H9 (cell line): ENCODE measurements at regions not wholly inside any gene's neighbourhood (a gene's known extent, or its start where the extent isn't known, plus 50 kb on each side); places are given as distances from the start of the nearest gene placed in this dataset.

Source experiments
- DNase-seq: peaks from one replicate; pipeline ENCODE4 v3.0.0-alpha.2; 2017
- H2AFZ ChIP-seq: one replicate; pipeline ENCODE4 v1.6.1; 2013; ENCODE audit warnings: mild to moderate bottlenecking, low read length, control low read depth, moderate library complexity
- H2AK5ac ChIP-seq: 2 replicates; pipeline ENCODE4 v1.6.1; 2013; ENCODE audit warnings: low read length, control low read depth, mixed read lengths; ENCODE audit not compliant: insufficient read length
- H2BK120ac ChIP-seq: one replicate; pipeline ENCODE4 v1.6.1; 2013; ENCODE audit warnings: low read depth, mild to moderate bottlenecking, low read length, control low read depth, inconsistent platforms; ENCODE audit not compliant: poor library complexity, severe bottlenecking
- H2BK12ac ChIP-seq: 2 replicates; pipeline ENCODE4 v1.6.1; 2013; ENCODE audit warnings: low read length, control low read depth, mixed read lengths, low read depth; ENCODE audit not compliant: insufficient read length
- H2BK15ac ChIP-seq: 2 replicates; pipeline ENCODE4 v1.6.1; 2013; ENCODE audit warnings: low read depth, low read length, control low read depth
- H2BK20ac ChIP-seq: one replicate; pipeline ENCODE4 v1.6.1; 2013; ENCODE audit warnings: low read depth, mild to moderate bottlenecking, low read length, control low read depth, inconsistent platforms; ENCODE audit not compliant: poor library complexity, severe bottlenecking
- H2BK5ac ChIP-seq: 2 replicates; pipeline ENCODE4 v1.6.1; 2013; ENCODE audit warnings: low read length, control low read depth, mixed read lengths; ENCODE audit not compliant: insufficient read length
- H3K14ac ChIP-seq: 2 replicates; pipeline ENCODE4 v1.6.1; 2013; ENCODE audit warnings: low read length, control low read depth; ENCODE audit not compliant: insufficient read depth
- H3K18ac ChIP-seq: 2 replicates; pipeline ENCODE4 v1.6.1; 2013; ENCODE audit warnings: low read depth, mild to moderate bottlenecking, mixed read lengths, low read length, control low read depth; ENCODE audit not compliant: insufficient read length
- H3K23ac ChIP-seq: 2 replicates; pipeline ENCODE4 v1.6.1; 2013; ENCODE audit warnings: low read length, control low read depth, mixed read lengths, low read depth; ENCODE audit not compliant: insufficient read length
- H3K23me2 ChIP-seq: 2 replicates; pipeline ENCODE4 v1.6.1; 2013; ENCODE audit warnings: low read depth, mild to moderate bottlenecking, mixed read lengths, low read length, control low read depth; ENCODE audit not compliant: insufficient read length, poor library complexity, severe bottlenecking
- H3K27ac ChIP-seq: 2 replicates; pipeline ENCODE4 v1.5.1; 2013; ENCODE audit warnings: low read length, control low read depth, mixed read lengths, low read depth; ENCODE audit not compliant: insufficient read length
- H3K27me3 ChIP-seq: 2 replicates; pipeline ENCODE4 v1.6.1; 2013; ENCODE audit warnings: low read length, control low read depth, inconsistent platforms; ENCODE audit not compliant: insufficient read depth
- H3K4ac ChIP-seq: 2 replicates; pipeline ENCODE4 v1.6.1; 2013; ENCODE audit warnings: low read depth, mild to moderate bottlenecking, control low read depth, inconsistent platforms, low read length, moderate library complexity
- H3K4me1 ChIP-seq: 2 replicates; pipeline ENCODE4 v1.6.1; 2013; ENCODE audit warnings: low read length, control low read depth, inconsistent platforms; ENCODE audit not compliant: insufficient read depth
- H3K4me2 ChIP-seq: 2 replicates; pipeline ENCODE4 v1.6.1; 2013; ENCODE audit warnings: low read length, control low read depth, mixed read lengths; ENCODE audit not compliant: insufficient read length, insufficient read depth
- H3K56ac ChIP-seq: 2 replicates; pipeline ENCODE4 v1.6.1; 2013; ENCODE audit warnings: low read depth, mild to moderate bottlenecking, mixed read lengths, low read length, control low read depth; ENCODE audit not compliant: insufficient read length
- H3K79me1 ChIP-seq: 2 replicates; pipeline ENCODE4 v1.6.1; 2013; ENCODE audit warnings: low read depth, mild to moderate bottlenecking, moderate library complexity, low read length, control low read depth, inconsistent platforms; ENCODE audit not compliant: insufficient read depth, poor library complexity, severe bottlenecking
- H3K79me2 ChIP-seq: 2 replicates; pipeline ENCODE4 v1.6.1; 2013; ENCODE audit warnings: low read length, control low read depth, inconsistent platforms; ENCODE audit not compliant: insufficient read depth
- H3K9ac ChIP-seq: 2 replicates; pipeline ENCODE4 v1.6.1; 2013; ENCODE audit warnings: low read length, control low read depth, mixed read lengths; ENCODE audit not compliant: insufficient read length; ENCODE audit errors: extremely low read depth
- H3K9me3 ChIP-seq: one replicate; pipeline ENCODE4 v1.6.1; 2013; ENCODE audit warnings: low read depth, low read length, inconsistent platforms; ENCODE audit not compliant: control insufficient read depth
- H3T11ph ChIP-seq: one replicate; pipeline ENCODE4 v1.6.1; 2013; ENCODE audit warnings: mild to moderate bottlenecking, low read length, control low read depth, inconsistent platforms
- H4K20me1 ChIP-seq: one replicate; pipeline ENCODE4 v1.6.1; 2013; ENCODE audit not compliant: control insufficient read depth, insufficient read length, insufficient read depth
- H4K5ac ChIP-seq: 2 replicates; pipeline ENCODE4 v1.6.1; 2013; ENCODE audit warnings: low read depth, mild to moderate bottlenecking, mixed read lengths, low read length, control low read depth; ENCODE audit not compliant: insufficient read length
- H4K8ac ChIP-seq: replicated peaks from 2 replicates; pipeline ENCODE4 v1.6.1; 2013; ENCODE audit warnings: low read length, control low read depth, mixed read lengths, low read depth; ENCODE audit not compliant: insufficient read length
- H4K91ac ChIP-seq: 2 replicates; pipeline ENCODE4 v1.6.1; 2013; ENCODE audit warnings: low read depth, mild to moderate bottlenecking, moderate library complexity, mixed read lengths, low read length, control low read depth; ENCODE audit not compliant: insufficient read length
- H3K27ac Mint-ChIP-seq, 3 experiments: 2 replicates in 2 of 3; 3 replicates in 1 of 3; pipeline ENCODE4 v1.8.0; 2020 to 2021; ENCODE audit warnings: mixed read lengths in 3 of 3, mild to moderate bottlenecking in 1 of 3, moderate library complexity in 1 of 3
- H3K27me3 Mint-ChIP-seq: 2 replicates; pipeline ENCODE4 v1.8.0; 2021; ENCODE audit warnings: low read depth, mild to moderate bottlenecking, moderate library complexity, mixed read lengths
- H3K36me3 Mint-ChIP-seq, 3 experiments: 2 replicates in 2 of 3; 3 replicates in 1 of 3; pipeline ENCODE4 v1.8.0; 2020 to 2021; ENCODE audit warnings: low read depth in 3 of 3, mixed read lengths in 3 of 3; ENCODE audit not compliant: insufficient read depth in 1 of 3
- H3K4me1 Mint-ChIP-seq, 2 experiments: 2 replicates each; pipeline ENCODE4 v1.8.0; 2020; ENCODE audit warnings: mixed read lengths in 2 of 2
- H3K4me3 Mint-ChIP-seq, 2 experiments: 2 replicates in 1 of 2; 3 replicates in 1 of 2; pipeline ENCODE4 v1.8.0; 2020 to 2021; ENCODE audit warnings: mild to moderate bottlenecking in 2 of 2, mixed read lengths in 2 of 2, moderate library complexity in 1 of 2
- H3K9me3 Mint-ChIP-seq, 2 experiments: 2 replicates in 1 of 2; 3 replicates in 1 of 2; pipeline ENCODE4 v1.8.0; 2020; ENCODE audit warnings: mild to moderate bottlenecking in 2 of 2, mixed read lengths in 2 of 2, moderate library complexity in 1 of 2
- WGBS: extraction: QIAGEN DNeasy Blood & Tissue Kit; methylation state at CpG from one replicate; pipeline ENCODE4 v1.1.7; 2013; ENCODE audit warnings: missing lambda C conversion rate, low lambda C conversion rate, mixed read lengths; ENCODE audit not compliant: insufficient read length; ENCODE audit errors: extremely low coverage; 5-methylcytosine and 5-hydroxymethylcytosine counted together
- TF ChIP-seq, protein P1 (sequence below): fragments of 200-600 bp; sonication (generic); conservative IDR thresholded peaks from 3 replicates; pipeline ENCODE4 v1.8.0; 2021; ENCODE audit warnings: antibody characterized with exemption, mild to moderate bottlenecking

- H4K8ac ChIP-seq: no peak overlapping the region
These were observed 225.3 kb downstream of the MRPL39 start for GRCh38 chr21:25381936-25382452.

More at GRCh38 chr21:25381936-25382452, 225.3 kb downstream of the MRPL39 start:
- Histone ChIP-seq H2BK20ac (no peak overlapping the region), H3K23ac (no peak overlapping the region), H3K79me1 (no peaks in the 10 kb centered on the region), H3K27ac (no peak overlapping the region), H3K18ac (no peak overlapping the region), H2BK5ac (no peak overlapping the region), H3K9ac (no peak overlapping the region), H2AK5ac (no peak overlapping the region), H2BK120ac (no peak overlapping the region), H3K14ac (no peak overlapping the region), H3K4me1 (no peaks in the 10 kb centered on the region; the same call in 1 of the 2 replicates), H3K56ac (no peak overlapping the region), H3K79me2 (no peaks in the 10 kb centered on the region), H4K91ac (no peak overlapping the region), H2BK12ac (no peak overlapping the region), H2BK15ac (no peak overlapping the region), H3K23me2 (no peaks in the 10 kb centered on the region), H3K9me3 (no peaks in the 10 kb centered on the region), H2AFZ (no peak overlapping the region), H4K20me1 (no peaks in the 10 kb centered on the region), H3K4ac (no peak overlapping the region), H4K5ac (no peak overlapping the region), H3K4me2 (no peak overlapping the region), H3K27me3 (no peaks in the 10 kb centered on the region), H3T11ph (no peak overlapping the region)
- no peak overlapping the region for H3K27ac Mint-ChIP-seq
- H3K27me3 Mint-ChIP-seq: no peaks in the 10 kb centered on the region
- DNase-seq: no peak
- TF ChIP-seq, protein P1, sequence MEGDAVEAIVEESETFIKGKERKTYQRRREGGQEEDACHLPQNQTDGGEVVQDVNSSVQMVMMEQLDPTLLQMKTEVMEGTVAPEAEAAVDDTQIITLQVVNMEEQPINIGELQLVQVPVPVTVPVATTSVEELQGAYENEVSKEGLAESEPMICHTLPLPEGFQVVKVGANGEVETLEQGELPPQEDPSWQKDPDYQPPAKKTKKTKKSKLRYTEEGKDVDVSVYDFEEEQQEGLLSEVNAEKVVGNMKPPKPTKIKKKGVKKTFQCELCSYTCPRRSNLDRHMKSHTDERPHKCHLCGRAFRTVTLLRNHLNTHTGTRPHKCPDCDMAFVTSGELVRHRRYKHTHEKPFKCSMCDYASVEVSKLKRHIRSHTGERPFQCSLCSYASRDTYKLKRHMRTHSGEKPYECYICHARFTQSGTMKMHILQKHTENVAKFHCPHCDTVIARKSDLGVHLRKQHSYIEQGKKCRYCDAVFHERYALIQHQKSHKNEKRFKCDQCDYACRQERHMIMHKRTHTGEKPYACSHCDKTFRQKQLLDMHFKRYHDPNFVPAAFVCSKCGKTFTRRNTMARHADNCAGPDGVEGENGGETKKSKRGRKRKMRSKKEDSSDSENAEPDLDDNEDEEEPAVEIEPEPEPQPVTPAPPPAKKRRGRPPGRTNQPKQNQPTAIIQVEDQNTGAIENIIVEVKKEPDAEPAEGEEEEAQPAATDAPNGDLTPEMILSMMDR: no peak
- no peak overlapping the region for H3K4me3 Mint-ChIP-seq
- H3K36me3 Mint-ChIP-seq: peaks cover 0 to 13% (median 3%) of the 10 kb centered on the region in 3 experiments; a peak in 3 of 7 replicates
- H3K4me1 Mint-ChIP-seq: peaks cover 5 to 7% of the 10 kb centered on the region in 2 experiments
- WGBS: no CpG with 5 or more reads among the region's 6 CpGs
- peaks cover 10 to 14% of the 10 kb centered on the region in 2 experiments; a peak in 3 of 5 replicates for H3K9me3 Mint-ChIP-seq
